Tibial nerve (tissue), 4 donors: ENCODE measurements at regions not wholly inside any gene's neighbourhood (a gene's known extent, or its start where the extent isn't known, plus 50 kb on each side); places are given as distances from the start of the nearest gene placed in this dataset.

Source experiments
- DNase-seq, 2 donors: peaks; one replicate each; pipeline ENCODE4 v3.0.0-alpha.2; 2019; ENCODE audit warnings: low spot score in 2 of 2
- H3K27ac ChIP-seq, 4 donors: fragments of 200-600 bp; sonication (generic) in 3 of 4; one replicate each; pipeline ENCODE4 v1.5.1; 2017 to 2019; ENCODE audit warnings: mild to moderate bottlenecking in 1 of 4
- H3K27me3 ChIP-seq, 2 donors: fragments of 200-600 bp; sonication (generic) in 1 of 2; one replicate each; pipeline versions ENCODE4 v1.5.1 to v1.6.0; 2017 to 2019
- H3K36me3 ChIP-seq, 3 donors: fragments of 200-600 bp; sonication (generic); one replicate each; pipeline ENCODE4 v1.5.1; 2018 to 2019
- H3K4me1 ChIP-seq, 4 donors: fragments of 200-600 bp; sonication (generic) in 3 of 4; one replicate each; pipeline ENCODE4 v1.5.1; 2017 to 2019
- H3K4me3 ChIP-seq, 4 donors: fragments of 200-600 bp; sonication (generic) in 3 of 4; one replicate each; pipeline ENCODE4 v1.5.1; 2017 to 2019; ENCODE audit warnings: mild to moderate bottlenecking in 1 of 4, moderate library complexity in 1 of 4
- H3K9me3 ChIP-seq, 4 donors: fragments of 200-600 bp; sonication (generic) in 3 of 4; one replicate each; pipeline ENCODE4 v1.5.1; 2017 to 2019
- CTCF ChIP-seq, 5 experiments: fragments of 200-600 bp in 3 of 5; fragments of 450-650 bp in 2 of 5; sonication (generic) in 3 of 5; IDR thresholded peaks; one replicate each; pipeline ENCODE4 v1.5.1; 2016 to 2019; ENCODE audit warnings: antibody characterized with exemption in 5 of 5, mild to moderate bottlenecking in 3 of 5, moderate library complexity in 2 of 5
- EP300 ChIP-seq, 2 donors: sonication (generic); formaldehyde crosslinking; IDR thresholded peaks; one replicate each; pipeline ENCODE4 v1.6.1; 2017; ENCODE audit warnings: antibody characterized with exemption in 2 of 2, mild to moderate bottlenecking in 1 of 2
- POLR2A ChIP-seq, 2 donors: fragments of 450-650 bp; IDR thresholded peaks; one replicate each; pipeline ENCODE4 v1.6.1; 2017; ENCODE audit warnings: antibody characterized with exemption in 2 of 2, mild to moderate bottlenecking in 2 of 2, moderate library complexity in 2 of 2
- WGBS, 2 donors: methylation state at CpG; one replicate each; pipeline ENCODE4 v1.1.5; 2018; 5-methylcytosine and 5-hydroxymethylcytosine counted together

GRCh38 chr7:13532028-13532753 is 457.3 kb downstream of the ETV1 start:
- Histone ChIP-seq H3K4me1 (no peaks in the 10 kb centered on the region), H3K27ac (no peak overlapping the region), H3K27me3 (no peaks in the 10 kb centered on the region), H3K4me3 (no peak overlapping the region), H3K36me3 (no peaks in the 10 kb centered on the region), H3K9me3 (no peaks in the 10 kb centered on the region)
- WGBS, 2 donors: 62 to 69% methylated on average over 5 of the region's 5 CpGs
- TF ChIP-seq EP300 (IDR thresholded peaks at IDR 0.05): no peak
- no peak for TF ChIP-seq POLR2A (IDR thresholded peaks at IDR 0.05)
- TF ChIP-seq CTCF (IDR thresholded peaks at IDR 0.05): no peak
- DNase-seq: no peak

DNA sequence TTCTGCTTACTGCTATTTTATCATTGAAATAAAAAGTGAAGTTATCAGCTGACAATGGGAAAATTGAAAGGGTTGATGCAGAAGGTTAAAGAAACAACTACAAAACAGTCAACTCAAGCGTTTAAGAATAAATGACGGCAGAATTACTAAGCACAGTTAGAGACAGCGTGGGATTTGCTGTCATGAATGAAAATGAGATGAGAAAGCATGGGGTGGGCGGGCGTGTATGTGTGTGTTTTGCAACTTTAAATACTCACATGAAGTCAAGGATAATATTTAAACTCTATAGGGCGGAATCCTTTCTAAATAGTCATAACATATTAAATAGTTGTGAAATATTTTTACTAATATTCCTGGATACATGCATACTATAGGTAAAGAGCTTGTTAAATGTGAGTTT is 450.8 kb downstream of the ETV1 start:
- DNase-seq: no peak
- no peak overlapping the region for H3K4me3 ChIP-seq
- no peaks in the 10 kb centered on the region for H3K4me1 ChIP-seq
- WGBS, 2 donors: 57 to 64% methylated on average over 6 of the region's 6 CpGs
- H3K27me3 ChIP-seq: no peaks in the 10 kb centered on the region
- no peak for TF ChIP-seq CTCF (IDR thresholded peaks at IDR 0.05)
- no peak for TF ChIP-seq POLR2A (IDR thresholded peaks at IDR 0.05)
- no peak for TF ChIP-seq EP300 (IDR thresholded peaks at IDR 0.05)
- no peak overlapping the region for H3K27ac ChIP-seq
- H3K36me3 ChIP-seq: no peaks in the 10 kb centered on the region
- no peaks in the 10 kb centered on the region for H3K9me3 ChIP-seq

DNA sequence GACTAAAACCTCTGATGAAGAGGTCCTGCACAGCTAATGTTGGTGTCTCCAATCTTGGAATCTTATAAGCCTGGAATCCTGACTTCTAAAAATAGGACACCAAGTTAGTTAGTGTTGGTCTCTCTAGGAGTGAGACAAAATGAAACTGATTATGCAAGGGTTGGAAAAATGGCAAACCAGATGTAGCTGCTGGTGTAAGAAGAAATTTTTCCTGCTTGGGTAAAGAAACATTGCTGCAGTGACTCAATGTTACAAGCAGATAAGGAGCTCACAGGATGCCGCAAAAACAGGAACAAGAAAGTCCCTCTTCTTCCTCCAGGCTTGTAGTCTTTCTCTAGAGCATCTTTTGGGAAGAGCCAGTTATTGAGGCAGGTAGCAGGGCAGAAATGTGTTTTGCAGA is 449.0 kb downstream of the ETV1 start:
- 90 to 94% methylated on average over 1 of the region's 1 CpG for WGBS, 2 donors
- no peaks in the 10 kb centered on the region for H3K4me1 ChIP-seq

DNA sequence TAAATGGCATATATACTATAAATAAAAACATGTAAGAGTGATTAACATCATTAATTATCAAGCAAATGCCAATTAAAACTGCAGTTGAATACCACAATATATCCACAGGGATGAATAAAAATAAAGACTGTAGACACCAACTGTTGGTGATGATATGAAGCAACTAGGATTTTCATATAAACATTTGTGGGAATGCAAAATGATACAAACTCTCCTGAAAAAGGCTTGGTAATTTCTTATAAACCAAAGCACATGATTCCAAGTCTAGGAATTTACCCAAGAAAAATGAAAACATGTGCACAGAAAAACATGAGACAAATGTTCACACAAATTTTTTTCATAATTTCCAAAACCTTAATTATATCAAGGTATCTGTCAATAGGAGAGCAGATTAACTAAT is 448.1 kb downstream of the ETV1 start:
- no peaks in the 10 kb centered on the region for H3K4me1 ChIP-seq
- H3K9me3 ChIP-seq: no peaks in the 10 kb centered on the region
- H3K36me3 ChIP-seq: no peaks in the 10 kb centered on the region
- TF ChIP-seq EP300 (IDR thresholded peaks at IDR 0.05) (no peak), POLR2A (IDR thresholded peaks at IDR 0.05) (no peak)
- no peak overlapping the region for H3K4me3 ChIP-seq
- H3K27me3 ChIP-seq: no peaks in the 10 kb centered on the region
- no peak for DNase-seq
- H3K27ac ChIP-seq: no peak overlapping the region

More for the DNA sequence above, 449.0 kb downstream of the ETV1 start:
- Histone ChIP-seq H3K27me3 (no peaks in the 10 kb centered on the region), H3K27ac (no peak overlapping the region), H3K9me3 (no peaks in the 10 kb centered on the region), H3K36me3 (no peaks in the 10 kb centered on the region), H3K4me3 (no peak overlapping the region)
- TF ChIP-seq EP300 (IDR thresholded peaks at IDR 0.05) (no peak), POLR2A (IDR thresholded peaks at IDR 0.05) (no peak)
- DNase-seq: no peak

- DNase-seq: no peak
- TF ChIP-seq POLR2A (IDR thresholded peaks at IDR 0.05) (no peak), CTCF (IDR thresholded peaks at IDR 0.05) (no peak), EP300 (IDR thresholded peaks at IDR 0.05) (no peak)
- H3K4me1 ChIP-seq: no peaks in the 10 kb centered on the region
- H3K27me3 ChIP-seq: no peaks in the 10 kb centered on the region
- no peaks in the 10 kb centered on the region for H3K9me3 ChIP-seq
- H3K27ac ChIP-seq: no peak overlapping the region
- H3K36me3 ChIP-seq: no peaks in the 10 kb centered on the region
- no peak overlapping the region for H3K4me3 ChIP-seq
- 89 to 92% methylated on average over 4 of the region's 4 CpGs for WGBS, 2 donors
These were observed 447.0 kb downstream of the ETV1 start for GRCh38 chr7:13542451-13542850.

- H3K27ac ChIP-seq: no peak overlapping the region
- H3K9me3 ChIP-seq: no peaks in the 10 kb centered on the region
- TF ChIP-seq EP300 (IDR thresholded peaks at IDR 0.05) (no peak), CTCF (IDR thresholded peaks at IDR 0.05) (no peak), POLR2A (IDR thresholded peaks at IDR 0.05) (no peak)
- no peaks in the 10 kb centered on the region for H3K27me3 ChIP-seq
- no peak for DNase-seq
- H3K4me1 ChIP-seq: no peaks in the 10 kb centered on the region
- 41 to 57% methylated on average over 3 of the region's 3 CpGs for WGBS, 2 donors
- no peak overlapping the region for H3K4me3 ChIP-seq
- no peaks in the 10 kb centered on the region for H3K36me3 ChIP-seq
These were observed 438.0 kb downstream of the ETV1 start for GRCh38 chr7:13551503-13551902.
